ENCODE measurements at regions not wholly inside any gene's neighbourhood (a gene's known extent, or its start where the extent isn't known, plus 50 kb on each side); places are given as distances from the start of the nearest gene placed in this dataset.

DNA sequence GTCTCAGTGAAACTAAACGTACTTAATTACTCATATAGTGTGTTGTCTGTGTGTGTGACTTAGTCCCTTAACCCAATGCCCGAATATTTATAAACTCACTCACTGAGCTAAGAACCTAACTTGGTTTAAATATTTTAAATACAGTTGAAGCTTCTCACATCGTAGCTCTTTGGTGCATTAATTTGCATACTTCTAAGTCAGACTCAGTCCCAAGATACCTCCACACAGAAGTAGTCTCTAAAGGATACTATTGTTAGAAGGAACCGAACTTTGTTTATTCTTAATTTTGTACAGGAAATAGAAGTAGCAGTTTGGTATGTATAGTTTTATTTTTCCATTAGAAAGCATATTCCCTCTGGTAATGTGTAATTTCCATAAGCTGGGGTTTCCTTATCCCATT lies 54.0 kb upstream of the NKAP start:
- TF ChIP-seq, protein P1, sequence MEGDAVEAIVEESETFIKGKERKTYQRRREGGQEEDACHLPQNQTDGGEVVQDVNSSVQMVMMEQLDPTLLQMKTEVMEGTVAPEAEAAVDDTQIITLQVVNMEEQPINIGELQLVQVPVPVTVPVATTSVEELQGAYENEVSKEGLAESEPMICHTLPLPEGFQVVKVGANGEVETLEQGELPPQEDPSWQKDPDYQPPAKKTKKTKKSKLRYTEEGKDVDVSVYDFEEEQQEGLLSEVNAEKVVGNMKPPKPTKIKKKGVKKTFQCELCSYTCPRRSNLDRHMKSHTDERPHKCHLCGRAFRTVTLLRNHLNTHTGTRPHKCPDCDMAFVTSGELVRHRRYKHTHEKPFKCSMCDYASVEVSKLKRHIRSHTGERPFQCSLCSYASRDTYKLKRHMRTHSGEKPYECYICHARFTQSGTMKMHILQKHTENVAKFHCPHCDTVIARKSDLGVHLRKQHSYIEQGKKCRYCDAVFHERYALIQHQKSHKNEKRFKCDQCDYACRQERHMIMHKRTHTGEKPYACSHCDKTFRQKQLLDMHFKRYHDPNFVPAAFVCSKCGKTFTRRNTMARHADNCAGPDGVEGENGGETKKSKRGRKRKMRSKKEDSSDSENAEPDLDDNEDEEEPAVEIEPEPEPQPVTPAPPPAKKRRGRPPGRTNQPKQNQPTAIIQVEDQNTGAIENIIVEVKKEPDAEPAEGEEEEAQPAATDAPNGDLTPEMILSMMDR (optimal IDR thresholded peaks at IDR 0.05 in 1 of 3, IDR thresholded peaks at IDR 0.05 in 1 of 3, conservative IDR thresholded peaks at IDR 0.05 in 1 of 3; ENCODE audit: extremely low read depth in 1 of 3, insufficient read depth in 2 of 3, low read length in 3 of 3) = no peak
- TF ChIP-seq EZH2 (IDR thresholded peaks at IDR 0.05; ENCODE audit: low read length) = no peak
